ENCODE measurements at regions not wholly inside any gene's neighbourhood (a gene's known extent, or its start where the extent isn't known, plus 50 kb on each side); places are given as distances from the start of the nearest gene placed in this dataset.

DNA sequence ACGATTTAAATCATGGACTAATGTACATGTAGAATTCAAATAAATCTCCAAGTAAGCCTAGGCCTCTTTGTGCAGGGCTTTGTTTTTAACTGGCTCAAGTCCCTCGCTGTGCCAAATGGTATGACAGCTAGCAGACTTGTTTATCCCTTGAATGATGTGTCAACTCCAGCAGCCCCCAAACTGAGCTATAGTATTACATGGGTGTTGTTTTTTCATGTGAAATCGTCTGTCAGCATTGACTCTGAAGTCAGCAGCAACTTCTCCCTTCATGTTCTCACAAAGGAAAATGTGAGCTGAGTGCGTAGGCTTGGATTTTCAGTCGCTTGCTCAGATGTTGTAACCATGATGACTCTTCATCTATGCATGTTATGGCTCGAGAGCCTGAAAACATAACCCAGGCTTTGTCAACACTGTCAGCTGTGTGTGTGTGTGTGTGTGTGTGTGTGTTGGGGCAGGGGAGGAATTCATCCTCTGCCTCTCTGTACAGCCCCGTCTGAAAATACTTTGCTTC is 73.3 kb downstream of the PTHLH start (continued):
- TF ChIP-seq, protein P1, sequence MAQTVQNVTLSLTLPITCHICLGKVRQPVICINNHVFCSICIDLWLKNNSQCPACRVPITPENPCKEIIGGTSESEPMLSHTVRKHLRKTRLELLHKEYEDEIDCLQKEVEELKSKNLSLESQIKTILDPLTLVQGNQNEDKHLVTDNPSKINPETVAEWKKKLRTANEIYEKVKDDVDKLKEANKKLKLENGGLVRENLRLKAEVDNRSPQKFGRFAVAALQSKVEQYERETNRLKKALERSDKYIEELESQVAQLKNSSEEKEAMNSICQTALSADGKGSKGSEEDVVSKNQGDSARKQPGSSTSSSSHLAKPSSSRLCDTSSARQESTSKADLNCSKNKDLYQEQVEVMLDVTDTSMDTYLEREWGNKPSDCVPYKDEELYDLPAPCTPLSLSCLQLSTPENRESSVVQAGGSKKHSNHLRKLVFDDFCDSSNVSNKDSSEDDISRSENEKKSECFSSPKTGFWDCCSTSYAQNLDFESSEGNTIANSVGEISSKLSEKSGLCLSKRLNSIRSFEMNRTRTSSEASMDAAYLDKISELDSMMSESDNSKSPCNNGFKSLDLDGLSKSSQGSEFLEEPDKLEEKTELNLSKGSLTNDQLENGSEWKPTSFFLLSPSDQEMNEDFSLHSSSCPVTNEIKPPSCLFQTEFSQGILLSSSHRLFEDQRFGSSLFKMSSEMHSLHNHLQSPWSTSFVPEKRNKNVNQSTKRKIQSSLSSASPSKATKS (CRISPR knock-in tag; IDR thresholded peaks at IDR 0.05): no peak
- no peak for TF ChIP-seq ARNTL (CRISPR knock-in tag; IDR thresholded peaks at IDR 0.05)
- TF ChIP-seq, protein P2, sequence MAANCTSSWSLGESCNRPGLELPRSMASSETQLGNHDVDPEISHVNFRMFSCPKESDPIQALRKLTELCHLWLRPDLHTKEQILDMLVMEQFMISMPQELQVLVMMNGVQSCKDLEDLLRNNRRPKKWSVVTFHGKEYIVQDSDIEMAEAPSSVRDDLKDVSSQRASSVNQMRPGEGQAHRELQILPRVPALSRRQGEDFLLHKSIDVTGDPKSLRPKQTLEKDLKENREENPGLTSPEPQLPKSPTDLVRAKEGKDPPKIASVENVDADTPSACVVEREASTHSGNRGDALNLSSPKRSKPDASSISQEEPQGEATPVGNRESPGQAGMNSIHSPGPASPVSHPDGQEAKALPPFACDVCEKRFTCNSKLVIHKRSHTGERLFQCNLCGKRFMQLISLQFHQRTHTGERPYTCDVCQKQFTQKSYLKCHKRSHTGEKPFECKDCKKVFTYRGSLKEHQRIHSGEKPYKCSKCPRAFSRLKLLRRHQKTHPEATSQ (CRISPR knock-in tag; IDR thresholded peaks at IDR 0.05; ENCODE audit: borderline replicate concordance): no peak
- no peak for TF ChIP-seq ZNF839 (CRISPR knock-in tag; IDR thresholded peaks at IDR 0.05; ENCODE audit: borderline replicate concordance)
- no peak for TF ChIP-seq MEF2D (CRISPR knock-in tag; IDR thresholded peaks at IDR 0.05)
- no peak for TF ChIP-seq POGZ (CRISPR knock-in tag; IDR thresholded peaks at IDR 0.05)
- TF ChIP-seq, protein P3, sequence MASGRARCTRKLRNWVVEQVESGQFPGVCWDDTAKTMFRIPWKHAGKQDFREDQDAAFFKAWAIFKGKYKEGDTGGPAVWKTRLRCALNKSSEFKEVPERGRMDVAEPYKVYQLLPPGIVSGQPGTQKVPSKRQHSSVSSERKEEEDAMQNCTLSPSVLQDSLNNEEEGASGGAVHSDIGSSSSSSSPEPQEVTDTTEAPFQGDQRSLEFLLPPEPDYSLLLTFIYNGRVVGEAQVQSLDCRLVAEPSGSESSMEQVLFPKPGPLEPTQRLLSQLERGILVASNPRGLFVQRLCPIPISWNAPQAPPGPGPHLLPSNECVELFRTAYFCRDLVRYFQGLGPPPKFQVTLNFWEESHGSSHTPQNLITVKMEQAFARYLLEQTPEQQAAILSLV (CRISPR knock-in tag; IDR thresholded peaks at IDR 0.05; ENCODE audit: borderline replicate concordance): no peak
- TF ChIP-seq, protein P4, sequence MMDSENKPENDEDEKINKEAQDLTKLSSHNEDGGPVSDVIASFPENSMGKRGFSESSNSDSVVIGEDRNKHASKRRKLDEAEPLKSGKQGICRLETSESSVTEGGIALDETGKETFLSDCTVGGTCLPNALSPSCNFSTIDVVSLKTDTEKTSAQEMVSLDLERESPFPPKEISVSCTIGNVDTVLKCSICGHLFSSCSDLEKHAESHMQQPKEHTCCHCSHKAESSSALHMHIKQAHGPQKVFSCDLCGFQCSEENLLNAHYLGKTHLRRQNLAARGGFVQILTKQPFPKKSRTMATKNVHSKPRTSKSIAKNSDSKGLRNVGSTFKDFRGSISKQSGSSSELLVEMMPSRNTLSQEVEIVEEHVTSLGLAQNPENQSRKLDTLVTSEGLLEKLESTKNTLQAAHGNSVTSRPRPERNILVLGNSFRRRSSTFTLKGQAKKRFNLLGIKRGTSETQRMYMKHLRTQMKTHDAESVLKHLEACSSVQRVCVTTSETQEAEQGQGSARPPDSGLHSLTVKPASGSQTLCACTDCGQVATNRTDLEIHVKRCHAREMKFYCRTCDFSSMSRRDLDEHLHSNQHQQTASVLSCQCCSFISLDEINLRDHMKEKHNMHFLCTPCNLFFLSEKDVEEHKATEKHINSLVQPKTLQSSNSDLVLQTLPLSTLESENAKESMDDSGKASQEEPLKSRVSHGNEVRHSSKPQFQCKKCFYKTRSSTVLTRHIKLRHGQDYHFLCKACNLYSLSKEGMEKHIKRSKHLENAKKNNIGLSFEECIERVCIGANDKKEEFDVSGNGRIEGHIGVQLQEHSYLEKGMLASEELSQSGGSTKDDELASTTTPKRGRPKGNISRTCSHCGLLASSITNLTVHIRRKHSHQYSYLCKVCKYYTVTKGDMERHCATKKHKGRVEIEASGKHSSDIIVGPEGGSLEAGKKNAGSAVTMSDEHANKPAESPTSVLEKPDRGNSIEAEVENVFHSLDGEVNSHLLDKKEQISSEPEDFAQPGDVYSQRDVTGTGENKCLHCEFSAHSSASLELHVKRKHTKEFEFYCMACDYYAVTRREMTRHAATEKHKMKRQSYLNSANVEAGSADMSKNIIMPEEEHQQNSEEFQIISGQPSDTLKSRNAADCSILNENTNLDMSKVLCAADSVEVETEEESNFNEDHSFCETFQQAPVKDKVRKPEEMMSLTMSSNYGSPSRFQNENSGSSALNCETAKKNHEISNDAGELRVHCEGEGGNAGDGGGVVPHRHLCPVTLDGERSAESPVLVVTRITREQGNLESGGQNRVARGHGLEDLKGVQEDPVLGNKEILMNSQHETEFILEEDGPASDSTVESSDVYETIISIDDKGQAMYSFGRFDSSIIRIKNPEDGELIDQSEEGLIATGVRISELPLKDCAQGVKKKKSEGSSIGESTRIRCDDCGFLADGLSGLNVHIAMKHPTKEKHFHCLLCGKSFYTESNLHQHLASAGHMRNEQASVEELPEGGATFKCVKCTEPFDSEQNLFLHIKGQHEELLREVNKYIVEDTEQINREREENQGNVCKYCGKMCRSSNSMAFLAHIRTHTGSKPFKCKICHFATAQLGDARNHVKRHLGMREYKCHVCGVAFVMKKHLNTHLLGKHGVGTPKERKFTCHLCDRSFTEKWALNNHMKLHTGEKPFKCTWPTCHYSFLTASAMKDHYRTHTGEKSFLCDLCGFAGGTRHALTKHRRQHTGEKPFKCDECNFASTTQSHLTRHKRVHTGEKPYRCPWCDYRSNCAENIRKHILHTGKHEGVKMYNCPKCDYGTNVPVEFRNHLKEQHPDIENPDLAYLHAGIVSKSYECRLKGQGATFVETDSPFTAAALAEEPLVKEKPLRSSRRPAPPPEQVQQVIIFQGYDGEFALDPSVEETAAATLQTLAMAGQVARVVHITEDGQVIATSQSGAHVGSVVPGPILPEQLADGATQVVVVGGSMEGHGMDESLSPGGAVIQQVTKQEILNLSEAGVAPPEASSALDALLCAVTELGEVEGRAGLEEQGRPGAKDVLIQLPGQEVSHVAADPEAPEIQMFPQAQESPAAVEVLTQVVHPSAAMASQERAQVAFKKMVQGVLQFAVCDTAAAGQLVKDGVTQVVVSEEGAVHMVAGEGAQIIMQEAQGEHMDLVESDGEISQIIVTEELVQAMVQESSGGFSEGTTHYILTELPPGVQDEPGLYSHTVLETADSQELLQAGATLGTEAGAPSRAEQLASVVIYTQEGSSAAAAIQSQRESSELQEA (CRISPR knock-in tag; IDR thresholded peaks at IDR 0.05; ENCODE audit: not compliant biosample characterization): no peak
- TF ChIP-seq KLF15 (CRISPR knock-in tag; IDR thresholded peaks at IDR 0.05; ENCODE audit: borderline replicate concordance): no peak
- TF ChIP-seq FOXJ3 (CRISPR knock-in tag; IDR thresholded peaks at IDR 0.05; ENCODE audit: borderline replicate concordance): no peak
- TF ChIP-seq, protein P5, sequence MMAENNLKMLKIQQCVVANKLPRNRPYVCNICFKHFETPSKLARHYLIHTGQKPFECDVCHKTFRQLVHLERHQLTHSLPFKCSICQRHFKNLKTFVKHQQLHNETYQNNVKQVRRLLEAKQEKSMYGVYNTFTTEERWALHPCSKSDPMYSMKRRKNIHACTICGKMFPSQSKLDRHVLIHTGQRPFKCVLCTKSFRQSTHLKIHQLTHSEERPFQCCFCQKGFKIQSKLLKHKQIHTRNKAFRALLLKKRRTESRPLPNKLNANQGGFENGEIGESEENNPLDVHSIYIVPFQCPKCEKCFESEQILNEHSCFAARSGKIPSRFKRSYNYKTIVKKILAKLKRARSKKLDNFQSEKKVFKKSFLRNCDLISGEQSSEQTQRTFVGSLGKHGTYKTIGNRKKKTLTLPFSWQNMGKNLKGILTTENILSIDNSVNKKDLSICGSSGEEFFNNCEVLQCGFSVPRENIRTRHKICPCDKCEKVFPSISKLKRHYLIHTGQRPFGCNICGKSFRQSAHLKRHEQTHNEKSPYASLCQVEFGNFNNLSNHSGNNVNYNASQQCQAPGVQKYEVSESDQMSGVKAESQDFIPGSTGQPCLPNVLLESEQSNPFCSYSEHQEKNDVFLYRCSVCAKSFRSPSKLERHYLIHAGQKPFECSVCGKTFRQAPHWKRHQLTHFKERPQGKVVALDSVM (CRISPR knock-in tag; IDR thresholded peaks at IDR 0.05): no peak

Data from HepG2 (cell line).